Vagina (tissue), 2 donors: ENCODE measurements at regions not wholly inside any gene's neighbourhood (a gene's known extent, or its start where the extent isn't known, plus 50 kb on each side); places are given as distances from the start of the nearest gene placed in this dataset.

Experiments
- DNase-seq, 2 donors: peaks; one replicate each; pipeline ENCODE4 v3.0.0-alpha.2; 2017; ENCODE audit errors: extremely low spot score in 2 of 2
- H3K27ac ChIP-seq: fragments of 200-600 bp; sonication (generic); one replicate; pipeline ENCODE4 v1.5.1; 2019
- H3K27me3 ChIP-seq: fragments of 200-600 bp; sonication (generic); one replicate; pipeline ENCODE4 v1.5.1; 2019
- H3K36me3 ChIP-seq, 2 donors: fragments of 200-600 bp; sonication (generic); one replicate each; pipeline ENCODE4 v1.5.1; 2017 to 2019
- H3K4me1 ChIP-seq: fragments of 200-600 bp; sonication (generic); one replicate; pipeline ENCODE4 v1.5.1; 2019
- H3K4me3 ChIP-seq, 2 donors: fragments of 200-600 bp; sonication (generic); 1 replicate in 1 of 2; 2 replicates in 1 of 2; pipeline ENCODE4 v1.5.1; 2016 to 2019
- H3K9me3 ChIP-seq: fragments of 200-600 bp; sonication (generic); one replicate; pipeline ENCODE4 v1.5.1; 2019
- POLR2A ChIP-seq, 2 donors: fragments of 450-650 bp; IDR thresholded peaks; one replicate each; pipeline ENCODE4 v1.6.1; 2017; ENCODE audit warnings: antibody characterized with exemption in 2 of 2, mild to moderate bottlenecking in 2 of 2, moderate library complexity in 2 of 2
- POLR2AphosphoS5 ChIP-seq, 2 donors: sonication (generic); formaldehyde crosslinking; IDR thresholded peaks; one replicate each; pipeline ENCODE4 v1.9.0; 2017; ENCODE audit warnings: antibody characterized with exemption in 2 of 2, mild to moderate bottlenecking in 2 of 2, low read depth in 1 of 2; ENCODE audit not compliant: insufficient read depth in 1 of 2
- intact Hi-C: fragments of 100-400 bp; cut with DNase I; formaldehyde crosslinking; loops from one replicate; pipeline ENCODE4 v1.15.1; 2023
- TF ChIP-seq, protein P1 (sequence below), 3 experiments: fragments of 450-650 bp in 2 of 3; fragments of 200-600 bp in 1 of 3; sonication (generic) in 1 of 3; IDR thresholded peaks; one replicate each; pipeline ENCODE4 v1.5.1; 2017 to 2019; ENCODE audit warnings: antibody characterized with exemption in 3 of 3, mild to moderate bottlenecking in 2 of 3, moderate library complexity in 2 of 3

DNA sequence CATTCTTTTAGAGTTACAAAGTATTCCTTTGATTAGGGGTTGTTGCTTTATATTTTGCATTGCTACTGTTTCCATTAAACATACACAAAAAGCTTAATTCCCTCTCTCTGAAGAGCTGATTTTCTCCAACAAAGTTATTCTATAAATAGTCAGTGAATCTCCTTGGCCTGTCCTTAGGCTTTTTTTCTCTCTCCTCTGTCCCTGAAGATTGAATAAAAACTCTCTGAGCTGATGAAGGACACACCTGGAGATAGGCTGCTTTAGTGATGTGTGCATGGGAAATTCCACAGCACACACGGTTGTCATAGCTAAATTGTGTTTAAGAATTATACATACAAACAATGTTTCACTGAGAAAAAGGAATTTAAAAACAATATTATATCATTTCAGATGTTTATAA is 90.5 kb upstream of the TMEM106B start:
- intact Hi-C loops, result no loop called here
- DNase-seq, result no peak
- TF ChIP-seq, protein P1, sequence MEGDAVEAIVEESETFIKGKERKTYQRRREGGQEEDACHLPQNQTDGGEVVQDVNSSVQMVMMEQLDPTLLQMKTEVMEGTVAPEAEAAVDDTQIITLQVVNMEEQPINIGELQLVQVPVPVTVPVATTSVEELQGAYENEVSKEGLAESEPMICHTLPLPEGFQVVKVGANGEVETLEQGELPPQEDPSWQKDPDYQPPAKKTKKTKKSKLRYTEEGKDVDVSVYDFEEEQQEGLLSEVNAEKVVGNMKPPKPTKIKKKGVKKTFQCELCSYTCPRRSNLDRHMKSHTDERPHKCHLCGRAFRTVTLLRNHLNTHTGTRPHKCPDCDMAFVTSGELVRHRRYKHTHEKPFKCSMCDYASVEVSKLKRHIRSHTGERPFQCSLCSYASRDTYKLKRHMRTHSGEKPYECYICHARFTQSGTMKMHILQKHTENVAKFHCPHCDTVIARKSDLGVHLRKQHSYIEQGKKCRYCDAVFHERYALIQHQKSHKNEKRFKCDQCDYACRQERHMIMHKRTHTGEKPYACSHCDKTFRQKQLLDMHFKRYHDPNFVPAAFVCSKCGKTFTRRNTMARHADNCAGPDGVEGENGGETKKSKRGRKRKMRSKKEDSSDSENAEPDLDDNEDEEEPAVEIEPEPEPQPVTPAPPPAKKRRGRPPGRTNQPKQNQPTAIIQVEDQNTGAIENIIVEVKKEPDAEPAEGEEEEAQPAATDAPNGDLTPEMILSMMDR (IDR thresholded peaks at IDR 0.05), result no peak
- TF ChIP-seq POLR2AphosphoS5 (IDR thresholded peaks at IDR 0.05; ENCODE audit: insufficient read depth in 1 of 2, low read depth in 1 of 2) (no peak), POLR2A (IDR thresholded peaks at IDR 0.05) (no peak)
- no peak overlapping the region for H3K4me3 ChIP-seq
- H3K27ac ChIP-seq, result no peak overlapping the region
- no peaks in the 10 kb centered on the region for H3K36me3 ChIP-seq
- H3K27me3 ChIP-seq, result no peaks in the 10 kb centered on the region
- no peaks in the 10 kb centered on the region for H3K4me1 ChIP-seq
- no peaks in the 10 kb centered on the region for H3K9me3 ChIP-seq

DNA sequence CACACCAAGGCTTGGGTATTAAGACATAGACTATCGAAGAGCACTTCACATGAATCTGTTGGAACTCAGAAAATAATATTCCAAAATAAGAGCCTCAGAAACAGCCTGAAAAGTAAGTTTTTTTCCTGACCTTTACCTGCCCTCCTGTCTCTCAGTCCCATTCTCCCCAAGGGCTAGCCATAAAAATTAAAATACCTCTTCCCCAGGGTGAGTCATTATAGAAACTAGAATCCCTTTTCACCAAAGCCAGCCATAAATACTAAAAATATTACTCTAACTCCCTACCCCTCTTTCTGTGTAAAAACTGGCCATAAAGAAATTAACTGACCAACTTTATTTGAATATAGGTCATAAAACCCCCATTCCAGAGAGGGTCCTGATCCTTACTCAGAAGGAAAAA is 87.9 kb upstream of the TMEM106B start:
- no peaks in the 10 kb centered on the region for H3K4me1 ChIP-seq
- no peaks in the 10 kb centered on the region for H3K36me3 ChIP-seq
- DNase-seq, result no peak
- H3K27ac ChIP-seq, result no peak overlapping the region
- H3K27me3 ChIP-seq, result no peaks in the 10 kb centered on the region
- no peaks in the 10 kb centered on the region for H3K9me3 ChIP-seq
- intact Hi-C loops, result no loop called here
- no peak overlapping the region for H3K4me3 ChIP-seq
- TF ChIP-seq, protein P1 (IDR thresholded peaks at IDR 0.05), result no peak
- TF ChIP-seq POLR2A (IDR thresholded peaks at IDR 0.05), result no peak

DNA sequence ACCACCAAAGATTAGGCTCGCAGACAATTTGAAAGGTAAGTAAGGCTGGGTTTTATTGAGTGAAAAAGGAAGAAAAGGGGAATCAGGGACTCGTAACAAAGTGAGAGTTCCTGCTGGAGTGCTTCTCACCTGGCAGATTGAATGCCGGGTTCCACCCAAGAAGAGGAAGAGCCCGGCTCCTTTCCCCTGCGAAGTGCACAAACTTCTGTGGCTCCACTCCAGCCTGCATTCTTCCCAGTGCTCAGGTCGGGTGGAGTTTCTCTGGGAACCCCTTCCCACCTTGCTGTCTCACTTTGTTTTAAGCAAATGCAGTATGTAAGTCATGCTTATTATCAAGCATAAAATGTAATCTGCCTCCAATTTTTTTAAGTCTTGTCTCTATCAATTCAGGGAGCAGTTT is 87.1 kb upstream of the TMEM106B start:
- intact Hi-C loops, result no loop called here
- no peaks in the 10 kb centered on the region for H3K4me1 ChIP-seq

DNA sequence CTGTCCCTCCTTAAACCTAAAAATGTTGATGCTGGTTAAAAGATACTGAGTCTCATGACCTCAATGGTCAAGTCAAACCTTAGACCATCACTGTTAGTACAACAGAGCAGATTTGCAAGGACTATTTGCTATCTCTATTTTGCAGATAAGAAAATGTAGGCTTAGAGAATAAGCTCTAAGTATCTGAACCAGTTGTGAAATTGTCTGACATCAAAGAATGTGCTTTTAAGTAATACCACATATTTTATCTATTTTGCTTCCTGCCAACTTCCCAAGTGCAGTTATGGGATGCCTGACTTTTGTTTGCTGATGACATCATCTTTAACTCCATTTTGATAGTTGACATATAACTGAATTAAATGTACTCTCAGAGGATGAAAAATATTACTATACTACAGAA is 83.6 kb upstream of the TMEM106B start:
- TF ChIP-seq POLR2A (IDR thresholded peaks at IDR 0.05), result no peak
- TF ChIP-seq, protein P1 (IDR thresholded peaks at IDR 0.05), result no peak
- no peak for TF ChIP-seq POLR2AphosphoS5 (IDR thresholded peaks at IDR 0.05; ENCODE audit: insufficient read depth in 1 of 2, low read depth in 1 of 2)
- no peaks in the 10 kb centered on the region for H3K9me3 ChIP-seq
- no peaks in the 10 kb centered on the region for H3K4me1 ChIP-seq
- H3K36me3 ChIP-seq, result no peaks in the 10 kb centered on the region
- no peaks in the 10 kb centered on the region for H3K27me3 ChIP-seq
- intact Hi-C loops, result no loop called here
- no peak overlapping the region for H3K27ac ChIP-seq
- DNase-seq, result no peak
- H3K4me3 ChIP-seq, result no peak overlapping the region

More for the DNA sequence above, 87.1 kb upstream of the TMEM106B start:
- no peaks in the 10 kb centered on the region for H3K27me3 ChIP-seq
- DNase-seq, result no peak
- no peaks in the 10 kb centered on the region for H3K36me3 ChIP-seq
- H3K27ac ChIP-seq, result no peak overlapping the region
- no peaks in the 10 kb centered on the region for H3K9me3 ChIP-seq
- TF ChIP-seq POLR2AphosphoS5 (IDR thresholded peaks at IDR 0.05; ENCODE audit: insufficient read depth in 1 of 2, low read depth in 1 of 2) (no peak), POLR2A (IDR thresholded peaks at IDR 0.05) (no peak)
- TF ChIP-seq, protein P1 (IDR thresholded peaks at IDR 0.05), result no peak
- no peak overlapping the region for H3K4me3 ChIP-seq

DNA sequence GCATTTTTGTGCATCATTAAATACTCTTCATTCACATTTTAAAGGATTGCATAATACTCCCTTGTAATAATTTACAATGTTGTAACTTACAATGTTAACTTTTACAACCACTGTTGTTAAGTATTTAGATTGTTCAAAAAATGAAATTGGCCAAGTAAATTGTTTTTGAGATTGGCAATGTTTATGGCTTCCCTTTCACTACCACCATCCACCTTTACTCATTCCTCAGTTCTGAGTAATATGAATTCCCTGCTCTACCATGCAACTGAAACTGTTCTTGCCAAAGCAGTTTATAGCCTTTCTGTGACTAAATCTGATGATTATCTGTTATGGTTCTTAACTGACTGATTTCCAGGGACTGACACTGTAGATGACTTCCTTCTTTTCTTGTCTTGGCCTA is 80.5 kb upstream of the TMEM106B start:
- no peak overlapping the region for H3K27ac ChIP-seq
- H3K9me3 ChIP-seq, result no peaks in the 10 kb centered on the region
- no peak for TF ChIP-seq POLR2AphosphoS5 (IDR thresholded peaks at IDR 0.05; ENCODE audit: insufficient read depth in 1 of 2, low read depth in 1 of 2)
- TF ChIP-seq, protein P1 (IDR thresholded peaks at IDR 0.05), result no peak
- TF ChIP-seq POLR2A (IDR thresholded peaks at IDR 0.05), result no peak
- no peaks in the 10 kb centered on the region for H3K4me1 ChIP-seq
- H3K36me3 ChIP-seq, result no peaks in the 10 kb centered on the region
- no peak overlapping the region for H3K4me3 ChIP-seq
- DNase-seq, result no peak
- H3K27me3 ChIP-seq, result no peaks in the 10 kb centered on the region
- intact Hi-C loops, result no loop called here
